Activated B cell treated with CpG ODN at 0.5 μM for 24 hours (primary cell): ENCODE measurements at regions not wholly inside any gene's neighbourhood (a gene's known extent, or its start where the extent isn't known, plus 50 kb on each side); places are given as distances from the start of the nearest gene placed in this dataset.
"Not testable (repeated sequence)": the region's sequence is repeated elsewhere in the genome, so short reads cannot be mapped to it uniquely, and the experiment has no call there.

Experiments
- ATAC-seq: fragments of 200-7000 bp; cut with Tn5 transposase; one replicate; pipeline ENCODE4 v1.10.0; 2021; ENCODE audit warnings: low read depth, mild to moderate bottlenecking, moderate library complexity
- CTCF ChIA-PET: fragments of 350-600 bp; sonication (Branson Sonifier 250); formaldehyde crosslinking; loops from one replicate; lab custom pipeline; 2021; ENCODE audit warnings: antibody characterized with exemption; lab: Charles Lee
- POLR2A ChIA-PET: fragments of 350-600 bp; sonication (Branson Sonifier 250); formaldehyde crosslinking; loops from one replicate; lab custom pipeline; 2021; ENCODE audit warnings: antibody characterized with exemption; lab: Charles Lee
- DNase-seq: peaks from one replicate; pipeline ENCODE4 v3.0.0; 2022
- H3K27ac Mint-ChIP-seq: one replicate; pipeline ENCODE4 v1.8.0; 2020; ENCODE audit warnings: mixed read lengths
- H3K27me3 Mint-ChIP-seq: one replicate; pipeline ENCODE4 v1.8.0; 2021; ENCODE audit warnings: mixed read lengths
- H3K36me3 Mint-ChIP-seq: one replicate; pipeline ENCODE4 v1.8.0; 2021; ENCODE audit warnings: low read depth, mixed read lengths
- H3K4me1 Mint-ChIP-seq: one replicate; pipeline ENCODE4 v1.8.0; 2021; ENCODE audit warnings: mixed read lengths
- H3K4me3 Mint-ChIP-seq: one replicate; pipeline ENCODE4 v1.8.0; 2020; ENCODE audit warnings: mild to moderate bottlenecking, mixed read lengths
- H3K9me3 Mint-ChIP-seq: one replicate; pipeline ENCODE4 v1.8.0; 2020; ENCODE audit warnings: mixed read lengths
- intact Hi-C: fragments of 100-400 bp; cut with micrococcal nuclease; formaldehyde crosslinking; loops from one replicate; pipeline ENCODE4 v1.15.1; 2024
- TF ChIP-seq, protein P1 (sequence below): fragments of 200-600 bp; IDR thresholded peaks from one replicate; pipeline ENCODE4 v1.8.0; 2022; ENCODE audit warnings: antibody characterized with exemption, mild to moderate bottlenecking

DNA sequence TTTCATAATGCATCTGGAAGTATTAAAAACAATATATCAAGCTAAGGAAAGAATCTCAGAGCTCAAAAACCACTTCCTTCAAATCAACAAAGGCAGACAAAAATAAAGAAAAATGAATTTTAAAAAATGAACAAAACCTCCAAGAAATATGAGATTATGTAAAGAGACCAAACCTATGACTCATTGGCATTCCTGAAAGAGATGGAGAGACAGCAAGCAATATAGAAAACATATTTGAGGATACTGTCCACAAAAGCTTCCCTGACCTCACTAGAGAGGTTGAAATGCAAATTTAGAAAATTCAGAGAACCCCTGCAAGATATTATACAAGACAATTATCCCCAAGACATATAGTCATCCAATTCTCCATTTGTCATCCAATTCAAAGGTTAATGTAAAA lies 311.3 kb upstream of the SOX9 start:
- Mint-ChIP-seq H3K4me3 (no peak overlapping the region), H3K36me3 (no peaks in the 10 kb centered on the region), H3K27me3 (no peaks in the 10 kb centered on the region), H3K4me1 (no peaks in the 10 kb centered on the region), H3K27ac (no peak overlapping the region), H3K9me3 (peaks cover 3% of the 10 kb centered on the region)
- TF ChIP-seq, protein P1, sequence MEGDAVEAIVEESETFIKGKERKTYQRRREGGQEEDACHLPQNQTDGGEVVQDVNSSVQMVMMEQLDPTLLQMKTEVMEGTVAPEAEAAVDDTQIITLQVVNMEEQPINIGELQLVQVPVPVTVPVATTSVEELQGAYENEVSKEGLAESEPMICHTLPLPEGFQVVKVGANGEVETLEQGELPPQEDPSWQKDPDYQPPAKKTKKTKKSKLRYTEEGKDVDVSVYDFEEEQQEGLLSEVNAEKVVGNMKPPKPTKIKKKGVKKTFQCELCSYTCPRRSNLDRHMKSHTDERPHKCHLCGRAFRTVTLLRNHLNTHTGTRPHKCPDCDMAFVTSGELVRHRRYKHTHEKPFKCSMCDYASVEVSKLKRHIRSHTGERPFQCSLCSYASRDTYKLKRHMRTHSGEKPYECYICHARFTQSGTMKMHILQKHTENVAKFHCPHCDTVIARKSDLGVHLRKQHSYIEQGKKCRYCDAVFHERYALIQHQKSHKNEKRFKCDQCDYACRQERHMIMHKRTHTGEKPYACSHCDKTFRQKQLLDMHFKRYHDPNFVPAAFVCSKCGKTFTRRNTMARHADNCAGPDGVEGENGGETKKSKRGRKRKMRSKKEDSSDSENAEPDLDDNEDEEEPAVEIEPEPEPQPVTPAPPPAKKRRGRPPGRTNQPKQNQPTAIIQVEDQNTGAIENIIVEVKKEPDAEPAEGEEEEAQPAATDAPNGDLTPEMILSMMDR = no peak
- intact Hi-C loops = no loop called here
- ATAC-seq (no peak), DNase-seq (no peak)
- ChIA-PET POLR2A (no interaction called here), CTCF (no interaction called here)

DNA sequence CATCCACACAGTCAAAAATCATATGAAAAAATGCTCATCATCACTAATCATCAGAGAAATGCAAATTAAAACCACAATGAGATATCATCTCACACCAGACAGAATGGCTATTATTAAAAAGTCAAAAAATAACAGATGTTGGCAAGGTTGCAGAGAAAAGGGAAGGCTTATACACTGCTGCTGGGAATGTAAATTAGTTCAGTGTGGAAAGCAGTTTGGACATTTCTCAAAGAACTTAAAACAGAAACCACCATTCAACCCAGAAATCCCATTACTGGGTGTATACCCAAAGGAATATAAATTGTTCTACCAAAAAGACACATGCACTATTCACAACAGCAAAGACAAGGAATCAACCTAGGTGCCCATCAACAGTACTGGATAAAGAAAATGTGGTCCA lies 307.0 kb upstream of the SOX9 start:
- intact Hi-C loops, DNase-seq, H3K4me1 Mint-ChIP-seq, ATAC-seq, H3K4me3 Mint-ChIP-seq, POLR2A ChIA-PET, H3K27ac Mint-ChIP-seq, H3K9me3 Mint-ChIP-seq, H3K36me3 Mint-ChIP-seq, H3K27me3 Mint-ChIP-seq, CTCF ChIA-PET: not testable (repeated sequence)

DNA sequence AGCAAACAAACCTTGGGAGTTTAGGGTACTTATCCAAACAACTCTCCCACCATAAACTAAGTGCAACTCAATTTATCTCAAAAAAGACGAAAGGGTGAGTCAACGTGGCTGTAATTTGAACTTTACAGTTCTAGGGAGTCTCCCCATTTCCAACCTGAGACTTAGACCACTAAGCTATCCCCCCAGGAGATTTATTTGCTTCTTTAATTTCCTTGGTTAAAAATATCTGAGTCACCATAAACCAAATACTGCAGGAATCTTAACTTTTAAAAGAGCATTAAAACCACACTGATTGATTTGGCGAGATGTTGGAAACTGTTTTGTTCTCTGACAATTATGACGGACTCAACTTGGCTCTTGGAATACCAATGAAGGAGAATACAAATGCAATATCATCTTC lies 299.3 kb upstream of the SOX9 start:
- Mint-ChIP-seq H3K27ac (no peak overlapping the region), H3K4me3 (no peak overlapping the region), H3K4me1 (no peaks in the 10 kb centered on the region), H3K36me3 (no peaks in the 10 kb centered on the region), H3K9me3 (peaks cover 2% of the 10 kb centered on the region), H3K27me3 (no peaks in the 10 kb centered on the region)
- TF ChIP-seq, protein P1 = no peak
- ChIA-PET POLR2A (no interaction called here), CTCF (no interaction called here)
- ATAC-seq (no peak), DNase-seq (no peak)
- intact Hi-C loops = no loop called here

DNA sequence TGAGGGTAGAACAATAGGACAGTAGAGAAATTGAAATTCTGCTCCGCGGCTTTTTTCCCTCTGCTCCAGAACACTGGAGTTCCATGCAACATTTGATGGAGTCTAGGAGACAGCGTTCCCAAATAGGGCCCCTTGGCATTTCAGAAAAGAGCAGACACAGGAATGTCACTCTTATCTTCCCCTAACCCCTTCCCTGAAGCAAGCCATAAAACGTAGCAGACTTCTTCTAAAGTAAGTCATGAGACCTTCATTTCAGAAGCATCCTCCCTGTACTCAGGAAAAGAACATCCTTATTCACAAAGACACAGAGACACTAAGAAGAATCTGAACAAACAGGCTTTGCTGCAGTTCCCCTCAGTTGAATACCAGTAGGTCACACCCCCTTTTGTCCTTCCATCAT lies 296.1 kb upstream of the SOX9 start:
- ATAC-seq (no peak), DNase-seq (no peak)
- no peaks in the 10 kb centered on the region for H3K27me3 Mint-ChIP-seq
- no peaks in the 10 kb centered on the region for H3K4me1 Mint-ChIP-seq
- no peaks in the 10 kb centered on the region for H3K36me3 Mint-ChIP-seq
- intact Hi-C loops = no loop called here
- CTCF ChIA-PET = no interaction called here
- H3K27ac Mint-ChIP-seq = no peak overlapping the region
- no peaks in the 10 kb centered on the region for H3K9me3 Mint-ChIP-seq
- POLR2A ChIA-PET = no interaction called here
- no peak overlapping the region for H3K4me3 Mint-ChIP-seq
- TF ChIP-seq, protein P1 = no peak

DNA sequence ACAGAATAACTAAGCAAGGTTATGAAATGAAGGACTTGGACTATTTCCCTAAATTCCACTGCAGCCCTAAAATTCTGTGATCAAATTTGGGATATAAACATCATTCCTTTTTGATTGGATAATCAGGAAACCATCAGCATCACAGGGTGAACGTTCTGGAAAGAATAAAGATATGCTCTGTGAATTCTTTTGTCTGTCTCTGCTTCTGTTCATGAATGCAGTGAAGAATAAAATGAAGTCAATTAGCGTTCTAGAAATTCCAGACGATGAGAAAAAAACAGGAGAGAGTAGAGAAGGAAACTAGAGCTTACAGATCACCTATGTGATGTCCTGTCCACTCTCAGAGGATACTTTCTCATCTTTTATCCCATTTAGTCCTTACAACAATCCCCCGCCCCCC lies 295.1 kb upstream of the SOX9 start:
- TF ChIP-seq, protein P1 = no peak
- Mint-ChIP-seq H3K4me3 (no peak overlapping the region), H3K4me1 (no peaks in the 10 kb centered on the region), H3K27me3 (no peaks in the 10 kb centered on the region), H3K9me3 (no peaks in the 10 kb centered on the region), H3K27ac (no peak overlapping the region), H3K36me3 (no peaks in the 10 kb centered on the region)
- DNase-seq = no peak
- CTCF ChIA-PET = no interaction called here
- POLR2A ChIA-PET = no interaction called here
- no peak for ATAC-seq
- intact Hi-C loops = no loop called here

DNA sequence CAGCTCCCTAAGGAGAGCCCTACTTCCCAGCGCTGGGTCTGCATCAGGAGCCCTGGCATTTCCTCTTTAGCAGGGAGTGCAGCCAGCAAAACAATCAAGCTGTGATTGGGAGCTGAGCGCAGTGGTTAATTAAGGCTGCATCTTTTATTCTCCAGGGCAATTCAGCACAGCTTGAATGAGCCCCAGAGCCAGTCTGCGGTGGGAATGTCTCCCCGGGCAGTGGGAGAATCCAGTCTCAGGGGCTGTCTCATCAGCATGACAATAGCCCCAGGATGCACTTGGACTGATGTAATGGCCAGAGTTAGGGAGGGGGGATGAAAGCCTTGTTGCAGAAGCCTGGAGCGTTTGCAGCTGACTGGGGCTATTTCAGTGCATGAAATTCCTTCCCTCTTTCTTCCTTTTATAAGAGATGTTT lies 292.6 kb upstream of the SOX9 start:
- Mint-ChIP-seq H3K36me3 (no peaks in the 10 kb centered on the region), H3K4me3 (no peak overlapping the region), H3K4me1 (no peaks in the 10 kb centered on the region), H3K9me3 (no peaks in the 10 kb centered on the region), H3K27me3 (peaks cover 3% of the 10 kb centered on the region), H3K27ac (no peak overlapping the region)
- ChIA-PET POLR2A (no interaction called here), CTCF (no interaction called here)
- intact Hi-C loops = no loop called here
- TF ChIP-seq, protein P1 = no peak
- ATAC-seq (no peak), DNase-seq (no peak)
